ENCODE measurements at regions not wholly inside any gene's neighbourhood (a gene's known extent, or its start where the extent isn't known, plus 50 kb on each side); places are given as distances from the start of the nearest gene placed in this dataset.

GRCh38 chr10:57817741-57818140 lies 450.0 kb downstream of the IPMK start (continued):
- no peak for TF ChIP-seq TAF1 (IDR thresholded peaks at IDR 0.05; ENCODE audit: borderline replicate concordance, low read depth, low read length)
- TF ChIP-seq PBX3 (IDR thresholded peaks at IDR 0.05), result no peak
- TF ChIP-seq RXRA (IDR thresholded peaks at IDR 0.05; ENCODE audit: borderline replicate concordance, low read depth), result no peak
- no peak for TF ChIP-seq EP300 (IDR thresholded peaks at IDR 0.05; ENCODE audit: borderline replicate concordance in 1 of 2, low read depth in 1 of 2, low read length in 1 of 2)
- TF ChIP-seq MEF2A (IDR thresholded peaks at IDR 0.05; ENCODE audit: borderline replicate concordance, low read depth), result no peak
- no peak for TF ChIP-seq RAD21 (IDR thresholded peaks at IDR 0.05; ENCODE audit: low read length)

GRCh38 chr10:57815949-57816348 lies 451.7 kb downstream of the IPMK start:
- Histone ChIP-seq H3K9ac (no peak overlapping the region), H3K79me2 (ENCODE audit: insufficient read depth) (no peaks in the 10 kb centered on the region), H3K9me3 (no peaks in the 10 kb centered on the region), H3K4me2 (no peak overlapping the region), H2AFZ (ENCODE audit: low read depth) (no peak overlapping the region), H3K27me3 (ENCODE audit: insufficient read depth) (no peaks in the 10 kb centered on the region), H3F3A (replicated peaks; ENCODE audit: insufficient read depth) (no peaks in the 10 kb centered on the region), H3K4me3 (ENCODE audit: low read depth in 2 of 2, low read length in 1 of 2) (no peak overlapping the region), H3K36me3 (replicated peaks in 1 of 2; ENCODE audit: control insufficient read depth in 1 of 2, insufficient read depth in 2 of 2, low read length in 1 of 2) (no peaks in the 10 kb centered on the region), H4K20me1 (ENCODE audit: insufficient read depth) (no peaks in the 10 kb centered on the region), H3K27ac (ENCODE audit: low read depth in 2 of 2, low read length in 1 of 2) (no peak overlapping the region), H3K4me1 (ENCODE audit: control insufficient read depth in 1 of 2, insufficient read depth in 2 of 2, low read depth in 1 of 2, low read length in 1 of 2) (no peaks in the 10 kb centered on the region), H3K9me2 (no peaks in the 10 kb centered on the region)
- no peak for TF ChIP-seq IRF3 (IDR thresholded peaks at IDR 0.05; ENCODE audit: low read depth, low read length)
- no peak for TF ChIP-seq CHD2 (IDR thresholded peaks at IDR 0.05; ENCODE audit: low read length, partially characterized antibody)
- no peak for TF ChIP-seq TAF1 (IDR thresholded peaks at IDR 0.05; ENCODE audit: borderline replicate concordance, low read depth, low read length)
- no peak for TF ChIP-seq FOXJ3 (CRISPR knock-in tag; IDR thresholded peaks at IDR 0.05)
- no peak for TF ChIP-seq YY1 (IDR thresholded peaks at IDR 0.05; ENCODE audit: low read depth)
- no peak for TF ChIP-seq GABPA (IDR thresholded peaks at IDR 0.05; ENCODE audit: low read depth)
- TF ChIP-seq TEAD4 (IDR thresholded peaks at IDR 0.05; ENCODE audit: borderline replicate concordance, insufficient read depth), result no peak
- no peak for TF ChIP-seq EP300 (IDR thresholded peaks at IDR 0.05; ENCODE audit: borderline replicate concordance in 1 of 2, low read depth in 1 of 2, low read length in 1 of 2)
- no peak for TF ChIP-seq NFIC (IDR thresholded peaks at IDR 0.05; ENCODE audit: borderline replicate concordance)
- TF ChIP-seq RXRA (IDR thresholded peaks at IDR 0.05; ENCODE audit: borderline replicate concordance, low read depth), result no peak
- TF ChIP-seq REST (IDR thresholded peaks at IDR 0.05; ENCODE audit: low read depth, low read length), result no peak
- no peak for TF ChIP-seq GATA2 (CRISPR knock-in tag; IDR thresholded peaks at IDR 0.05)
- TF ChIP-seq PBX3 (IDR thresholded peaks at IDR 0.05), result no peak
- ChIA-PET CTCF (no interaction called here), POLR2A (no interaction called here)
- WGBS (ENCODE audit: low lambda C conversion rate), result 25% methylated on average over 4 of the region's 4 CpGs
- no peak for DNase-seq
